ENCODE measurements at regions not wholly inside any gene's neighbourhood (a gene's known extent, or its start where the extent isn't known, plus 50 kb on each side); places are given as distances from the start of the nearest gene placed in this dataset.

GRCh38 chr11:109869536-109869935 lies 223.7 kb upstream of the ZC3H12C start:
- in situ Hi-C loops (cut with HindIII; ENCODE audit: extremely low pct_ligation_motif_present, low pct_unique_long_range_greater_than_20kb): no loop called here
- Histone ChIP-seq H3K4me3 (replicated peaks in 1 of 3; ENCODE audit: insufficient read depth in 1 of 3, low read depth in 2 of 3, low read length in 3 of 3) (no peak overlapping the region), H3K9me3 (ENCODE audit: low read length) (no peaks in the 10 kb centered on the region), H3K9ac (ENCODE audit: insufficient read depth, low read depth, low read length) (no peak overlapping the region), H3K27ac (ENCODE audit: extremely low read length, insufficient read depth, low read length) (no peak overlapping the region), H3K4me1 (ENCODE audit: insufficient read depth, low read length) (no peaks in the 10 kb centered on the region), H3K4me2 (ENCODE audit: low read depth, low read length) (no peak overlapping the region), H3K27me3 (ENCODE audit: control insufficient read depth in 1 of 2, insufficient read depth in 2 of 2, low read length in 2 of 2) (no peaks in the 10 kb centered on the region), H2AFZ (ENCODE audit: low read length) (no peak overlapping the region), H3K79me2 (ENCODE audit: insufficient read depth, low read length) (no peaks in the 10 kb centered on the region), H4K20me1 (ENCODE audit: insufficient read depth, low read length) (no peaks in the 10 kb centered on the region), H3K36me3 (replicated peaks in 1 of 2; ENCODE audit: control insufficient read depth in 1 of 2, insufficient read depth in 2 of 2, low read length in 2 of 2) (no peaks in the 10 kb centered on the region)
- intact Hi-C loops (cut with micrococcal nuclease; ENCODE audit: unreplicated experiment): no loop called here
- POLR2A ChIA-PET: no interaction called here
- no peak for FAIRE-seq
- CTCF ChIA-PET (ENCODE audit: low intra/inter-chr PET ratio, low total read pairs): no interaction called here
- 0% methylated on average over 2 of the region's 2 CpGs for WGBS (ENCODE audit: low lambda C conversion rate)
- DNase-seq (ENCODE audit: low spot score): no peak
- TF ChIP-seq ZBTB3 (CRISPR knock-in tag; IDR thresholded peaks at IDR 0.05; ENCODE audit: borderline replicate concordance, low read depth) (no peak), KDM5B (CRISPR knock-in tag; IDR thresholded peaks at IDR 0.05; ENCODE audit: borderline replicate concordance) (no peak), ESRRA (CRISPR knock-in tag; IDR thresholded peaks at IDR 0.05; ENCODE audit: low read depth) (no peak), ZNF562 (CRISPR knock-in tag; IDR thresholded peaks at IDR 0.05; ENCODE audit: borderline replicate concordance) (no peak), FLYWCH1 (CRISPR knock-in tag; IDR thresholded peaks at IDR 0.05) (no peak)
- TF ChIP-seq, protein P1, sequence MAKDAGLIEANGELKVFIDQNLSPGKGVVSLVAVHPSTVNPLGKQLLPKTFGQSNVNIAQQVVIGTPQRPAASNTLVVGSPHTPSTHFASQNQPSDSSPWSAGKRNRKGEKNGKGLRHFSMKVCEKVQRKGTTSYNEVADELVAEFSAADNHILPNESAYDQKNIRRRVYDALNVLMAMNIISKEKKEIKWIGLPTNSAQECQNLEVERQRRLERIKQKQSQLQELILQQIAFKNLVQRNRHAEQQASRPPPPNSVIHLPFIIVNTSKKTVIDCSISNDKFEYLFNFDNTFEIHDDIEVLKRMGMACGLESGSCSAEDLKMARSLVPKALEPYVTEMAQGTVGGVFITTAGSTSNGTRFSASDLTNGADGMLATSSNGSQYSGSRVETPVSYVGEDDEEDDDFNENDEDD (CRISPR knock-in tag; IDR thresholded peaks at IDR 0.05; ENCODE audit: borderline replicate concordance): no peak
- BruUV-seq (replicated peaks): no TSS peak
- no peak for ATAC-seq

- Histone ChIP-seq H3K27me3 (ENCODE audit: control insufficient read depth in 1 of 2, insufficient read depth in 2 of 2, low read length in 2 of 2) (no peaks in the 10 kb centered on the region), H3K9ac (ENCODE audit: insufficient read depth, low read depth, low read length) (no peak overlapping the region), H3K9me3 (ENCODE audit: low read length) (no peaks in the 10 kb centered on the region), H3K27ac (ENCODE audit: extremely low read length, insufficient read depth, low read length) (no peak overlapping the region), H2AFZ (ENCODE audit: low read length) (no peak overlapping the region), H3K4me2 (ENCODE audit: low read depth, low read length) (no peak overlapping the region), H3K79me2 (ENCODE audit: insufficient read depth, low read length) (no peaks in the 10 kb centered on the region), H3K4me1 (ENCODE audit: insufficient read depth, low read length) (no peaks in the 10 kb centered on the region), H3K4me3 (replicated peaks in 1 of 3; ENCODE audit: insufficient read depth in 1 of 3, low read depth in 2 of 3, low read length in 3 of 3) (no peak overlapping the region), H3K36me3 (replicated peaks in 1 of 2; ENCODE audit: control insufficient read depth in 1 of 2, insufficient read depth in 2 of 2, low read length in 2 of 2) (no peaks in the 10 kb centered on the region), H4K20me1 (ENCODE audit: insufficient read depth, low read length) (no peaks in the 10 kb centered on the region)
- intact Hi-C loops (cut with micrococcal nuclease; ENCODE audit: unreplicated experiment) (no loop called here), in situ Hi-C loops (cut with HindIII; ENCODE audit: extremely low pct_ligation_motif_present, low pct_unique_long_range_greater_than_20kb) (no loop called here)
- FAIRE-seq: no peak
- ChIA-PET CTCF (ENCODE audit: low intra/inter-chr PET ratio, low total read pairs) (no interaction called here), POLR2A (no interaction called here)
- no TSS peak for BruUV-seq (replicated peaks)
- ATAC-seq: no peak
- no peak for DNase-seq (ENCODE audit: low spot score)
- WGBS (ENCODE audit: low lambda C conversion rate): 58% methylated on average over 6 of the region's 6 CpGs
- TF ChIP-seq ZNF678 (CRISPR knock-in tag; IDR thresholded peaks at IDR 0.05) (no peak), FOXO1 (CRISPR knock-in tag; IDR thresholded peaks at IDR 0.05) (no peak), ZNF451 (CRISPR knock-in tag; IDR thresholded peaks at IDR 0.05) (no peak)
- TF ChIP-seq, protein P2, sequence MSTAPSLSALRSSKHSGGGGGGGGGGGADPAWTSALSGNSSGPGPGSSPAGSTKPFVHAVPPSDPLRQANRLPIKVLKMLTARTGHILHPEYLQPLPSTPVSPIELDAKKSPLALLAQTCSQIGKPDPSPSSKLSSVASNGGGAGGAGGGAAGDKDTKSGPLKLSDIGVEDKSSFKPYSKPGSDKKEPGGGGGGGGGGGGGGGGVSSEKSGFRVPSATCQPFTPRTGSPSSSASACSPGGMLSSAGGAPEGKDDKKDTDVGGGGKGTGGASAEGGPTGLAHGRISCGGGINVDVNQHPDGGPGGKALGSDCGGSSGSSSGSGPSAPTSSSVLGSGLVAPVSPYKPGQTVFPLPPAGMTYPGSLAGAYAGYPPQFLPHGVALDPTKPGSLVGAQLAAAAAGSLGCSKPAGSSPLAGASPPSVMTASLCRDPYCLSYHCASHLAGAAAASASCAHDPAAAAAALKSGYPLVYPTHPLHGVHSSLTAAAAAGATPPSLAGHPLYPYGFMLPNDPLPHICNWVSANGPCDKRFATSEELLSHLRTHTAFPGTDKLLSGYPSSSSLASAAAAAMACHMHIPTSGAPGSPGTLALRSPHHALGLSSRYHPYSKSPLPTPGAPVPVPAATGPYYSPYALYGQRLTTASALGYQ (CRISPR knock-in tag; IDR thresholded peaks at IDR 0.05): no peak
These were observed 222.9 kb upstream of the ZC3H12C start for GRCh38 chr11:109870297-109870696.

Measured in HepG2 (cell line).